Loucy (cell line): ENCODE measurements at regions not wholly inside any gene's neighbourhood (a gene's known extent, or its start where the extent isn't known, plus 50 kb on each side); places are given as distances from the start of the nearest gene placed in this dataset.

Experiments used
- CTCF ChIP-seq: fragments of 200-600 bp; sonication (generic); conservative IDR thresholded peaks from 2 replicates; pipeline ENCODE4 v1.5.1; 2014; ENCODE audit warnings: mild to moderate bottlenecking, antibody characterized with exemption, low read length
- EZH2phosphoT487 ChIP-seq: fragments of 200-600 bp; IDR thresholded peaks from 2 replicates; pipeline ENCODE4 v1.6.1; 2018; ENCODE audit warnings: antibody characterized with exemption, mild to moderate bottlenecking, moderate library complexity, borderline replicate concordance

DNA sequence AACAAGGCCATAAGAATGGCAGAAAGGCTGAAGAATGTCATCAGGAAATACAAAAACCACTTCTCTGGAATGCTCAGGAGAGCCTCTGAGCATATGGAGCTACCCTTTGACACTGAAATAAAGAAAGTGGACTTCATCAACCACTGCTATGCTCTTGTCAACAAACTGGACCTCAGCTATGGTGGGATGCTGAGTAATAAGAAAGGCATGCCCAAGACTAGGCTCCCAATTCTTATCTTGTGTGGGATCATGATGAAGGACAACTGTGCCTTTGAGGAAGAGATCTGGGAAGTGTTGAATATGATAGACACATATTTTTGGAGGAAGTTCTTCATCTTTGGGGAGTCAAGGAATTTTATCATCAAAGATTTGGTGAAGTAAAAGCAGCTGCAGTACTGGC, 86.9 kb upstream of the MAGEB16 start:
- TF ChIP-seq CTCF, result no peak
- no peak for TF ChIP-seq EZH2phosphoT487
